Heart right ventricle (tissue), 16 donors: ENCODE measurements at regions not wholly inside any gene's neighbourhood (a gene's known extent, or its start where the extent isn't known, plus 50 kb on each side); places are given as distances from the start of the nearest gene placed in this dataset.

ENCODE experiments used
- ATAC-seq, 8 donors: fragments of 200-7000 bp; cut with Tn5 transposase; one replicate each; pipeline ENCODE4 v1.9.1; 2020; ENCODE audit warnings: mild to moderate bottlenecking in 8 of 8, moderate library complexity in 8 of 8, moderate number of reproducible peaks in 1 of 8
- DNase-seq, 2 donors: peaks; one replicate each; pipeline ENCODE4 v3.0.0-alpha.2; 2020
- H3K27ac ChIP-seq, 10 donors: fragments of 200-600 bp; sonication (generic) in 2 of 10; one replicate each; pipeline versions ENCODE4 v1.5.0 to v1.8.0; 2020 to 2022; ENCODE audit warnings: mild to moderate bottlenecking in 3 of 10
- H3K27me3 ChIP-seq, 7 donors: fragments of 200-600 bp; one replicate each; pipeline ENCODE4 v1.8.0; 2021 to 2022; ENCODE audit warnings: mild to moderate bottlenecking in 2 of 7
- H3K36me3 ChIP-seq, 9 donors: fragments of 200-600 bp; sonication (generic) in 1 of 9; one replicate each; pipeline versions ENCODE4 v1.5.0 to v1.8.0; 2020 to 2022; ENCODE audit warnings: mild to moderate bottlenecking in 2 of 9
- H3K4me1 ChIP-seq, 9 donors: fragments of 200-600 bp; sonication (generic) in 1 of 9; one replicate each; pipeline versions ENCODE4 v1.5.0 to v1.8.0; 2020 to 2022; ENCODE audit warnings: mild to moderate bottlenecking in 4 of 9
- H3K4me3 ChIP-seq, 10 donors: fragments of 200-600 bp; sonication (generic) in 2 of 10; one replicate each; pipeline versions ENCODE4 v1.5.0 to v1.8.0; 2020 to 2022; ENCODE audit warnings: mild to moderate bottlenecking in 7 of 10, moderate library complexity in 2 of 10
- H3K9me3 ChIP-seq, 11 donors: fragments of 200-600 bp in 10 of 11; sonication (generic) in 2 of 11; one replicate each; pipeline versions ENCODE4 v1.5.0 to v1.8.0; 2013 to 2022; ENCODE audit warnings: mild to moderate bottlenecking in 2 of 11, control low read depth in 1 of 11, moderate library complexity in 1 of 11
- CTCF ChIP-seq, 9 donors: fragments of 200-600 bp; sonication (generic) in 2 of 9; IDR thresholded peaks; one replicate each; pipeline versions ENCODE4 v1.5.0 to v1.8.0; 2021 to 2022; ENCODE audit warnings: antibody characterized with exemption in 9 of 9, mild to moderate bottlenecking in 5 of 9, moderate library complexity in 1 of 9
- WGBS, 2 donors: extraction: QIAGEN DNeasy Blood & Tissue Kit; methylation state at CpG; one replicate each; pipeline ENCODE4 v1.1.7; 2013; ENCODE audit warnings: inconsistent platforms in 1 of 2; 5-methylcytosine and 5-hydroxymethylcytosine counted together
- intact Hi-C, 10 donors: fragments of 100-400 bp; cut with DNase I; formaldehyde crosslinking; loops; one replicate each; pipeline versions ENCODE4 v1.11.1 to v1.14.2; 2022
- donor health status: Arrhythmogenic right ventricular cardiomyopathy.
- donor health status: ischemic (EF 13 %, LVEDD 7.1; RV severe dilation, severe dysfunction).
- donor health status: healthy with polysubstance abuse.
- donor health status: DM: no; HTN: yes; CAD: no.
- donor health status: DM: no; HTN: no; CAD: no.
- donor health status: ischemic (EF 25% LVEDD 6.9; RV normal size, moderate dysfunction).
- donor health status: ischemic (EF 25% LVEDD 5.7; RV mildly dilated, moderate dysfunction).
- donor health status: healthy.
- donor health status: DM: yes; HTN: yes; CAD: no.
- donor health status: Ischemic cardiomyopathy.
- donor health status: ischemic (EF 35%, LVEDD 5.7; RV mildly dilated, moderate dysfunction).
- donor health status: nonischemic (EF 11% LVEDD 7.7; RV severe dilation, severe dysfunction).
- donor health status: DM: yes; HTN: yes; CAD: no.
- donor health status: PGD.
- donor health status: ischemic (EF 29% LVEDD 5.4; RV normal size, mild dysfunction).
- donor health status: nonischemic (EF 23%, LVEDD 6.1; RV moderate dilation, normal function).

- Histone ChIP-seq H3K27me3 (no peaks in the 10 kb centered on the region), H3K27ac (no peak overlapping the region), H3K9me3 (no peaks in the 10 kb centered on the region), H3K4me3 (no peak overlapping the region), H3K36me3 (no peaks in the 10 kb centered on the region), H3K4me1 (no peaks in the 10 kb centered on the region)
- DNase-seq (no peak), ATAC-seq (no peak)
- no peak for TF ChIP-seq CTCF (IDR thresholded peaks at IDR 0.05)
- intact Hi-C loops = no loop called here
- WGBS, 2 donors = 71 to 73% methylated on average over 6 of the region's 6 CpGs
These were observed 214.4 kb upstream of the LRFN5 start for GRCh38 chr14:41392226-41392625.

GRCh38 chr14:41389355-41389754, 217.3 kb upstream of the LRFN5 start:
- no peak overlapping the region for H3K4me3 ChIP-seq

GRCh38 chr14:41385797-41386196, 220.9 kb upstream of the LRFN5 start:
- intact Hi-C loops = no loop called here
- no peak overlapping the region for H3K27ac ChIP-seq
- no peaks in the 10 kb centered on the region for H3K9me3 ChIP-seq
- H3K4me3 ChIP-seq = no peak overlapping the region
- H3K4me1 ChIP-seq = no peaks in the 10 kb centered on the region
- H3K27me3 ChIP-seq = no peaks in the 10 kb centered on the region
- no peak for ATAC-seq
- 75 to 80% methylated on average over 1 of the region's 1 CpG for WGBS, 2 donors
- no peak for DNase-seq
- H3K36me3 ChIP-seq = no peaks in the 10 kb centered on the region
- TF ChIP-seq CTCF (IDR thresholded peaks at IDR 0.05) = no peak

More at GRCh38 chr14:41389355-41389754, 217.3 kb upstream of the LRFN5 start:
- Histone ChIP-seq H3K36me3 (no peaks in the 10 kb centered on the region), H3K4me1 (no peaks in the 10 kb centered on the region), H3K27ac (no peak overlapping the region), H3K27me3 (no peaks in the 10 kb centered on the region), H3K9me3 (no peaks in the 10 kb centered on the region)
- 62 to 72% methylated on average over 1 of the region's 1 CpG for WGBS, 2 donors
- ATAC-seq = no peak
- no peak for TF ChIP-seq CTCF (IDR thresholded peaks at IDR 0.05)
- no peak for DNase-seq
- intact Hi-C loops = no loop called here

- Histone ChIP-seq H3K36me3 (no peaks in the 10 kb centered on the region), H3K27ac (no peak overlapping the region), H3K4me1 (no peaks in the 10 kb centered on the region), H3K9me3 (no peaks in the 10 kb centered on the region), H3K27me3 (no peaks in the 10 kb centered on the region), H3K4me3 (no peak overlapping the region)
- intact Hi-C loops = no loop called here
- TF ChIP-seq CTCF (IDR thresholded peaks at IDR 0.05) = no peak
- no peak for DNase-seq
- ATAC-seq = no peak
These were observed 226.7 kb upstream of the LRFN5 start for GRCh38 chr14:41380017-41380416.

GRCh38 chr14:41378526-41378925, 228.2 kb upstream of the LRFN5 start:
- H3K4me3 ChIP-seq = no peak overlapping the region
- intact Hi-C loops = loop anchor here in 1 of 10 donors (10.0 kb wide), 1 partner anchor 504 kb away; no protein-coding TSS in a partner anchor

More at GRCh38 chr14:41378526-41378925, 228.2 kb upstream of the LRFN5 start:
- H3K36me3 ChIP-seq = no peaks in the 10 kb centered on the region
- DNase-seq (no peak), ATAC-seq (no peak)
- no peaks in the 10 kb centered on the region for H3K27me3 ChIP-seq
- H3K9me3 ChIP-seq = peaks cover 0 to 4% (median 0%) of the 10 kb centered on the region in 11 donors
- H3K27ac ChIP-seq = no peak overlapping the region
- no peaks in the 10 kb centered on the region for H3K4me1 ChIP-seq
- TF ChIP-seq CTCF (IDR thresholded peaks at IDR 0.05) = no peak
- WGBS, 2 donors = 68 to 77% methylated on average over 2 of the region's 2 CpGs
